Uterus (tissue), 2 donors: ENCODE measurements at regions not wholly inside any gene's neighbourhood (a gene's known extent, or its start where the extent isn't known, plus 50 kb on each side); places are given as distances from the start of the nearest gene placed in this dataset.

ENCODE experiments used
- POLR2A ChIP-seq, 2 donors: fragments of 450-650 bp; IDR thresholded peaks; one replicate each; pipeline ENCODE4 v1.6.1; 2016; ENCODE audit warnings: antibody characterized with exemption in 2 of 2, mild to moderate bottlenecking in 1 of 2, moderate library complexity in 1 of 2
- TF ChIP-seq, protein P1 (sequence below), 4 experiments: fragments of 200-600 bp in 2 of 4; fragments of 450-650 bp in 2 of 4; sonication (generic) in 2 of 4; IDR thresholded peaks; one replicate each; pipeline ENCODE4 v1.5.1; 2016 to 2019; ENCODE audit warnings: antibody characterized with exemption in 4 of 4, mild to moderate bottlenecking in 2 of 4, moderate library complexity in 1 of 4

DNA sequence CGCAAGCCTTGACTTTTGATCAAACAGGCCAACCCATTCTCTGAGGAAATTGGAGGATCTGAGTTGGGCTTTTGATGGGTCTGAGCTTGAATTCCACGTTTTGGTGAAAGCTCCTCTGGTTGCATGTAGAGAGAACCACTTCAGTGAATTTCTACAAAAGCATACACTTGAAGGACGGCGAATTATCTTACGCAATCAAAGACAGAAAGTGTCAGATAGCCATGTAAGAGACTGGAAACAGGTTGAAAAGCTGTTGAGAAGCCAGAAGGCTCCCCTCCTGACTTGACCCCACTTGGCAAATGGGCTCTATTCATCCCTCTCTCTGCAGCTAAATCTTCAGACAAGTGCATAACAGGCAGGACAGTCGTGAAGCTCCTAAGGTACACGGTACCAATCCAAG, 809.1 kb downstream of the BCL11B start:
- TF ChIP-seq, protein P1, sequence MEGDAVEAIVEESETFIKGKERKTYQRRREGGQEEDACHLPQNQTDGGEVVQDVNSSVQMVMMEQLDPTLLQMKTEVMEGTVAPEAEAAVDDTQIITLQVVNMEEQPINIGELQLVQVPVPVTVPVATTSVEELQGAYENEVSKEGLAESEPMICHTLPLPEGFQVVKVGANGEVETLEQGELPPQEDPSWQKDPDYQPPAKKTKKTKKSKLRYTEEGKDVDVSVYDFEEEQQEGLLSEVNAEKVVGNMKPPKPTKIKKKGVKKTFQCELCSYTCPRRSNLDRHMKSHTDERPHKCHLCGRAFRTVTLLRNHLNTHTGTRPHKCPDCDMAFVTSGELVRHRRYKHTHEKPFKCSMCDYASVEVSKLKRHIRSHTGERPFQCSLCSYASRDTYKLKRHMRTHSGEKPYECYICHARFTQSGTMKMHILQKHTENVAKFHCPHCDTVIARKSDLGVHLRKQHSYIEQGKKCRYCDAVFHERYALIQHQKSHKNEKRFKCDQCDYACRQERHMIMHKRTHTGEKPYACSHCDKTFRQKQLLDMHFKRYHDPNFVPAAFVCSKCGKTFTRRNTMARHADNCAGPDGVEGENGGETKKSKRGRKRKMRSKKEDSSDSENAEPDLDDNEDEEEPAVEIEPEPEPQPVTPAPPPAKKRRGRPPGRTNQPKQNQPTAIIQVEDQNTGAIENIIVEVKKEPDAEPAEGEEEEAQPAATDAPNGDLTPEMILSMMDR (IDR thresholded peaks at IDR 0.05) = no peak
- no peak for TF ChIP-seq POLR2A (IDR thresholded peaks at IDR 0.05)
